ENCODE measurements at regions not wholly inside any gene's neighbourhood (a gene's known extent, or its start where the extent isn't known, plus 50 kb on each side); places are given as distances from the start of the nearest gene placed in this dataset.
A peak's percentile ranks its signal among the peaks of the same experiment; 100 is the strongest.
"Not testable (repeated sequence)": the region's sequence is repeated elsewhere in the genome, so short reads cannot be mapped to it uniquely, and the experiment has no call there.

GRCh38 chr10:43921478-43921877 is 272.8 kb upstream of the ZNF32 start:
- Histone ChIP-seq H3K27me3 (ENCODE audit: control insufficient read depth, extremely low read depth, insufficient read depth, low read length) (no peaks in the 10 kb centered on the region), H3K27ac (ENCODE audit: control insufficient read depth, insufficient read depth, low read length) (no peak overlapping the region), H3K4me2 (ENCODE audit: control insufficient read depth, extremely low read depth, insufficient read depth, low read depth, low read length) (no peak overlapping the region), H3K36me3 (ENCODE audit: control insufficient read depth in 2 of 2, extremely low read depth in 1 of 2, insufficient read depth in 2 of 2, low read length in 2 of 2) (no peaks in the 10 kb centered on the region), H3K4me1 (ENCODE audit: control insufficient read depth, extremely low read depth, insufficient read depth, low read length) (no peaks in the 10 kb centered on the region), H4K20me1 (ENCODE audit: control insufficient read depth, extremely low read depth, insufficient read depth, low read length) (no peaks in the 10 kb centered on the region), H3K79me2 (ENCODE audit: control insufficient read depth, insufficient read depth, low read length) (no peaks in the 10 kb centered on the region), H3K9ac (ENCODE audit: control insufficient read depth, extremely low read depth, insufficient read depth, low read length) (no peak overlapping the region), H2AFZ (ENCODE audit: control insufficient read depth, low read length) (no peak overlapping the region), H3K4me3 (ENCODE audit: control insufficient read depth in 2 of 3, extremely low read depth in 1 of 3, insufficient read depth in 2 of 3, low read depth in 1 of 3, low read length in 3 of 3) (no peak overlapping the region), H3K9me1 (ENCODE audit: control insufficient read depth, extremely low read depth, insufficient read depth, low read length) (no peaks in the 10 kb centered on the region), H3K9me3 (ENCODE audit: control insufficient read depth, low read depth, low read length) (peaks cover 2% of the 10 kb centered on the region)
- DNase-seq (ENCODE audit: low read depth, low spot score) = no peak
- TF ChIP-seq EZH2 (IDR thresholded peaks at IDR 0.05; ENCODE audit: low read length) (no peak), CTCF (optimal IDR thresholded peaks at IDR 0.05 in 1 of 3, IDR thresholded peaks at IDR 0.05 in 1 of 3, conservative IDR thresholded peaks at IDR 0.05 in 1 of 3; ENCODE audit: extremely low read depth in 1 of 3, insufficient read depth in 2 of 3, low read length in 3 of 3) (no peak)
- no peak for FAIRE-seq
- dilution Hi-C loops (cut with MboI; ENCODE audit: extremely low pct_ligation_motif_present, low sequenced_read_pairs) = no loop called here

- H3K4me3 ChIP-seq (ENCODE audit: control insufficient read depth in 2 of 3, extremely low read depth in 1 of 3, insufficient read depth in 2 of 3, low read depth in 1 of 3, low read length in 3 of 3); FAIRE-seq; H3K9me1 ChIP-seq (ENCODE audit: control insufficient read depth, extremely low read depth, insufficient read depth, low read length); H4K20me1 ChIP-seq (ENCODE audit: control insufficient read depth, extremely low read depth, insufficient read depth, low read length); H2AFZ ChIP-seq (ENCODE audit: control insufficient read depth, low read length); H3K79me2 ChIP-seq (ENCODE audit: control insufficient read depth, insufficient read depth, low read length); H3K9me3 ChIP-seq (ENCODE audit: control insufficient read depth, low read depth, low read length); H3K4me2 ChIP-seq (ENCODE audit: control insufficient read depth, extremely low read depth, insufficient read depth, low read depth, low read length); H3K27me3 ChIP-seq (ENCODE audit: control insufficient read depth, extremely low read depth, insufficient read depth, low read length); H3K9ac ChIP-seq (ENCODE audit: control insufficient read depth, extremely low read depth, insufficient read depth, low read length); H3K36me3 ChIP-seq (ENCODE audit: control insufficient read depth in 2 of 2, extremely low read depth in 1 of 2, insufficient read depth in 2 of 2, low read length in 2 of 2); H3K4me1 ChIP-seq (ENCODE audit: control insufficient read depth, extremely low read depth, insufficient read depth, low read length); DNase-seq (ENCODE audit: low read depth, low spot score); dilution Hi-C loops (cut with MboI; ENCODE audit: extremely low pct_ligation_motif_present, low sequenced_read_pairs); H3K27ac ChIP-seq (ENCODE audit: control insufficient read depth, insufficient read depth, low read length): not testable (repeated sequence)
Measured at GRCh38 chr10:43920236-43920758, 271.6 kb upstream of the ZNF32 start.

- H3K4me2 ChIP-seq (ENCODE audit: control insufficient read depth, extremely low read depth, insufficient read depth, low read depth, low read length) = no peak overlapping the region
- peaks cover 10% of the 10 kb centered on the region for H3K4me1 ChIP-seq (ENCODE audit: control insufficient read depth, extremely low read depth, insufficient read depth, low read length)
- no peaks in the 10 kb centered on the region for H3K79me2 ChIP-seq (ENCODE audit: control insufficient read depth, insufficient read depth, low read length)
- dilution Hi-C loops (cut with MboI; ENCODE audit: extremely low pct_ligation_motif_present, low sequenced_read_pairs) = no loop called here
- TF ChIP-seq CTCF (optimal IDR thresholded peaks at IDR 0.05 in 1 of 3, IDR thresholded peaks at IDR 0.05 in 1 of 3, conservative IDR thresholded peaks at IDR 0.05 in 1 of 3; ENCODE audit: extremely low read depth in 1 of 3, insufficient read depth in 2 of 3, low read length in 3 of 3) (no peak), EZH2 (IDR thresholded peaks at IDR 0.05; ENCODE audit: low read length) (no peak)
- no peaks in the 10 kb centered on the region for H3K9me3 ChIP-seq (ENCODE audit: control insufficient read depth, low read depth, low read length)
- DNase-seq (ENCODE audit: low read depth, low spot score) (no peak), FAIRE-seq (peak; percentile 49)
- H3K4me3 ChIP-seq (ENCODE audit: control insufficient read depth in 2 of 3, extremely low read depth in 1 of 3, insufficient read depth in 2 of 3, low read depth in 1 of 3, low read length in 3 of 3) = no peak overlapping the region
- no peak overlapping the region for H3K9ac ChIP-seq (ENCODE audit: control insufficient read depth, extremely low read depth, insufficient read depth, low read length)
- H2AFZ ChIP-seq (ENCODE audit: control insufficient read depth, low read length) = peak overlapping the region; percentile 37
- no peaks in the 10 kb centered on the region for H4K20me1 ChIP-seq (ENCODE audit: control insufficient read depth, extremely low read depth, insufficient read depth, low read length)
- no peaks in the 10 kb centered on the region for H3K9me1 ChIP-seq (ENCODE audit: control insufficient read depth, extremely low read depth, insufficient read depth, low read length)
- no peaks in the 10 kb centered on the region for H3K36me3 ChIP-seq (ENCODE audit: control insufficient read depth in 2 of 2, extremely low read depth in 1 of 2, insufficient read depth in 2 of 2, low read length in 2 of 2)
- H3K27ac ChIP-seq (ENCODE audit: control insufficient read depth, insufficient read depth, low read length) = no peak overlapping the region
- H3K27me3 ChIP-seq (ENCODE audit: control insufficient read depth, extremely low read depth, insufficient read depth, low read length) = no peaks in the 10 kb centered on the region
Measured at GRCh38 chr10:43913676-43914235, 265.1 kb upstream of the ZNF32 start.
